ENCODE measurements at regions not wholly inside any gene's neighbourhood (a gene's known extent, or its start where the extent isn't known, plus 50 kb on each side); places are given as distances from the start of the nearest gene placed in this dataset.

DNA sequence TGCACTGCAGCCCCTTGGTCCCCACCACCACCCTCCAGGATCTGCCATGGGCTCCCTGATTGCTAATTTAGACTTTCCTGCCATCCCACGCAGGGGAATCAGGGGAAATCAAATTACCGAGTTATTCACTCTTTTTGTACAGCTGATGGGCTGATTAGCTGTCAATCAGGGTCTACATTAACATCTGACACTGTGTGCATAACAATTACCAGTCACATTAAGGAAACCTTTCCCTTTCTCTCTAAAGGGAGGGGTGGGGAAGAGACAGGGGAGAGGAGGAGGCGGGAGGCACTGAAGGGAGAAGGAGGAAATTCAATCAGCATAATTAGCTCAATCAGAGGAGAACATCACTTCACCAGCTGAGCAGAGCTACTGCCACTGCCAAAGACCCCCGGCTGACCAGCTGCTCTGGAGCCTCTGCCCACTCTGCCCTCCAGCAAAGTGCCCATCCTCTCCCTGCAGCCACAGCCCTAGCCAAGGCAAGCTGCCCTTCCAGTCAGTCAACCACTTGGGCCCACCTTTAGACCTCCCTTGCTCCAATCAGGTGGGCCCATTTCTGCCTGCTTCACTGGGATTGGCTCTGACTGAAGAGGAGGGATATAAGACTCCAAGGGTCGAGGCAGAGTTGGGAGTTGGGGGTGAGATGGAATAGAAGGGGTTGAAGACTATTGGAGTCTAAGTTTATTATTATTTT, 199.3 kb upstream of the ZC3H12A start:
- Histone ChIP-seq H3K4me1 (ENCODE audit: control insufficient read depth, insufficient read depth, low read length) (no peaks in the 10 kb centered on the region), H3K27ac (ENCODE audit: low read length) (no peak overlapping the region), H3K36me3 (ENCODE audit: control insufficient read depth, insufficient read depth, low read length) (no peaks in the 10 kb centered on the region), H3K9me3 (ENCODE audit: control insufficient read depth, insufficient read depth, low read depth, low read length) (no peaks in the 10 kb centered on the region), H3K27me3 (ENCODE audit: control insufficient read depth, insufficient read depth, low read length) (no peaks in the 10 kb centered on the region; the same call in 1 of the 2 replicates), H3K4me3 (ENCODE audit: low read depth in 2 of 2, low read length in 2 of 2) (no peak overlapping the region)
- ATAC-seq = no peak; the same call in 1 of the 2 replicates
- CTCF ChIA-PET = no interaction called here
- intact Hi-C loops (cut with micrococcal nuclease; ENCODE audit: unreplicated experiment) (no loop called here), in situ Hi-C loops (cut with HindIII; ENCODE audit: low pct_unique_long_range_greater_than_20kb, low sequenced_read_pairs) (no loop called here)
- POLR2A ChIA-PET = no interaction called here
- no TSS peak for BruUV-seq (replicated peaks)
- no peak for DNase-seq (ENCODE audit: low read depth, low spot score)
- TF ChIP-seq, protein P1, sequence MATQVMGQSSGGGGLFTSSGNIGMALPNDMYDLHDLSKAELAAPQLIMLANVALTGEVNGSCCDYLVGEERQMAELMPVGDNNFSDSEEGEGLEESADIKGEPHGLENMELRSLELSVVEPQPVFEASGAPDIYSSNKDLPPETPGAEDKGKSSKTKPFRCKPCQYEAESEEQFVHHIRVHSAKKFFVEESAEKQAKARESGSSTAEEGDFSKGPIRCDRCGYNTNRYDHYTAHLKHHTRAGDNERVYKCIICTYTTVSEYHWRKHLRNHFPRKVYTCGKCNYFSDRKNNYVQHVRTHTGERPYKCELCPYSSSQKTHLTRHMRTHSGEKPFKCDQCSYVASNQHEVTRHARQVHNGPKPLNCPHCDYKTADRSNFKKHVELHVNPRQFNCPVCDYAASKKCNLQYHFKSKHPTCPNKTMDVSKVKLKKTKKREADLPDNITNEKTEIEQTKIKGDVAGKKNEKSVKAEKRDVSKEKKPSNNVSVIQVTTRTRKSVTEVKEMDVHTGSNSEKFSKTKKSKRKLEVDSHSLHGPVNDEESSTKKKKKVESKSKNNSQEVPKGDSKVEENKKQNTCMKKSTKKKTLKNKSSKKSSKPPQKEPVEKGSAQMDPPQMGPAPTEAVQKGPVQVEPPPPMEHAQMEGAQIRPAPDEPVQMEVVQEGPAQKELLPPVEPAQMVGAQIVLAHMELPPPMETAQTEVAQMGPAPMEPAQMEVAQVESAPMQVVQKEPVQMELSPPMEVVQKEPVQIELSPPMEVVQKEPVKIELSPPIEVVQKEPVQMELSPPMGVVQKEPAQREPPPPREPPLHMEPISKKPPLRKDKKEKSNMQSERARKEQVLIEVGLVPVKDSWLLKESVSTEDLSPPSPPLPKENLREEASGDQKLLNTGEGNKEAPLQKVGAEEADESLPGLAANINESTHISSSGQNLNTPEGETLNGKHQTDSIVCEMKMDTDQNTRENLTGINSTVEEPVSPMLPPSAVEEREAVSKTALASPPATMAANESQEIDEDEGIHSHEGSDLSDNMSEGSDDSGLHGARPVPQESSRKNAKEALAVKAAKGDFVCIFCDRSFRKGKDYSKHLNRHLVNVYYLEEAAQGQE (IDR thresholded peaks at IDR 0.05; ENCODE audit: insufficient read depth in 1 of 2, low read depth in 2 of 2, low read length in 1 of 2) = no peak
- TF ChIP-seq, protein P2, sequence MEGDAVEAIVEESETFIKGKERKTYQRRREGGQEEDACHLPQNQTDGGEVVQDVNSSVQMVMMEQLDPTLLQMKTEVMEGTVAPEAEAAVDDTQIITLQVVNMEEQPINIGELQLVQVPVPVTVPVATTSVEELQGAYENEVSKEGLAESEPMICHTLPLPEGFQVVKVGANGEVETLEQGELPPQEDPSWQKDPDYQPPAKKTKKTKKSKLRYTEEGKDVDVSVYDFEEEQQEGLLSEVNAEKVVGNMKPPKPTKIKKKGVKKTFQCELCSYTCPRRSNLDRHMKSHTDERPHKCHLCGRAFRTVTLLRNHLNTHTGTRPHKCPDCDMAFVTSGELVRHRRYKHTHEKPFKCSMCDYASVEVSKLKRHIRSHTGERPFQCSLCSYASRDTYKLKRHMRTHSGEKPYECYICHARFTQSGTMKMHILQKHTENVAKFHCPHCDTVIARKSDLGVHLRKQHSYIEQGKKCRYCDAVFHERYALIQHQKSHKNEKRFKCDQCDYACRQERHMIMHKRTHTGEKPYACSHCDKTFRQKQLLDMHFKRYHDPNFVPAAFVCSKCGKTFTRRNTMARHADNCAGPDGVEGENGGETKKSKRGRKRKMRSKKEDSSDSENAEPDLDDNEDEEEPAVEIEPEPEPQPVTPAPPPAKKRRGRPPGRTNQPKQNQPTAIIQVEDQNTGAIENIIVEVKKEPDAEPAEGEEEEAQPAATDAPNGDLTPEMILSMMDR (IDR thresholded peaks at IDR 0.05) = no peak
- TF ChIP-seq SIN3A (IDR thresholded peaks at IDR 0.05; ENCODE audit: borderline replicate concordance, insufficient read depth, low read depth, low read length) (no peak), TCF7L2 (IDR thresholded peaks at IDR 0.05; ENCODE audit: low read depth, low read length) (no peak), POLR2AphosphoS5 (IDR thresholded peaks at IDR 0.05; ENCODE audit: low read depth, low read length) (no peak)

DNA sequence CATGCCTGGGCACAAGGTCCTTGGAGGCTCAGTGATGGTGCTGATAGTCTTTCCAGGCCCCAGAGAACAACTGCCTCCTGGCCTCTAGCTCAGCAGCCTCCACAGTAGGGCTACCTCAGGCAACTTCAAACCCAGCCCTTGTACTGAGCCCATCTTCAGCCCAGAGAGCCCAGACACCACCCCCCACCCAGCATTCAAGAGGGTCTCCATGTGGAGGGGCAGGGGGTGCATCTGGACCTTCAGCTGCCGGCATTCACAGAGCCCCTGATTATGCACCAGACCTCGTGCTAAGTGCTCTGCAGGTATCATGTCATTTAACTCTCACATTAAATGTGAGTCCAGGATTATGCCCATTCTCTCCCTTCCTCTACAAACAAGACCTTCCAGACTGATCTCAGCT, 197.0 kb upstream of the ZC3H12A start:
- no peak overlapping the region for H3K4me3 ChIP-seq (ENCODE audit: low read depth in 2 of 2, low read length in 2 of 2)
- in situ Hi-C loops (cut with HindIII; ENCODE audit: low pct_unique_long_range_greater_than_20kb, low sequenced_read_pairs) = no loop called here
- POLR2A ChIA-PET = no interaction called here
- BruUV-seq (replicated peaks) = no TSS peak
- CTCF ChIA-PET = no interaction called here
- H3K36me3 ChIP-seq (ENCODE audit: control insufficient read depth, insufficient read depth, low read length) = no peaks in the 10 kb centered on the region
- ATAC-seq = no peak
- TF ChIP-seq TCF7L2 (IDR thresholded peaks at IDR 0.05; ENCODE audit: low read depth, low read length) (no peak), SIN3A (IDR thresholded peaks at IDR 0.05; ENCODE audit: borderline replicate concordance, insufficient read depth, low read depth, low read length) (no peak), POLR2AphosphoS5 (IDR thresholded peaks at IDR 0.05; ENCODE audit: low read depth, low read length) (no peak)
- TF ChIP-seq, protein P2 (IDR thresholded peaks at IDR 0.05) = no peak
- TF ChIP-seq, protein P1 (IDR thresholded peaks at IDR 0.05; ENCODE audit: insufficient read depth in 1 of 2, low read depth in 2 of 2, low read length in 1 of 2) = no peak
- peaks cover 2% of the 10 kb centered on the region for H3K27me3 ChIP-seq (ENCODE audit: control insufficient read depth, insufficient read depth, low read length)
- no peaks in the 10 kb centered on the region for H3K4me1 ChIP-seq (ENCODE audit: control insufficient read depth, insufficient read depth, low read length)
- intact Hi-C loops (cut with micrococcal nuclease; ENCODE audit: unreplicated experiment) = no loop called here
- H3K9me3 ChIP-seq (ENCODE audit: control insufficient read depth, insufficient read depth, low read depth, low read length) = no peaks in the 10 kb centered on the region
- H3K27ac ChIP-seq (ENCODE audit: low read length) = no peak overlapping the region
- DNase-seq (ENCODE audit: low read depth, low spot score) = no peak
